ENCODE measurements at regions not wholly inside any gene's neighbourhood (a gene's known extent, or its start where the extent isn't known, plus 50 kb on each side); places are given as distances from the start of the nearest gene placed in this dataset.

DNA sequence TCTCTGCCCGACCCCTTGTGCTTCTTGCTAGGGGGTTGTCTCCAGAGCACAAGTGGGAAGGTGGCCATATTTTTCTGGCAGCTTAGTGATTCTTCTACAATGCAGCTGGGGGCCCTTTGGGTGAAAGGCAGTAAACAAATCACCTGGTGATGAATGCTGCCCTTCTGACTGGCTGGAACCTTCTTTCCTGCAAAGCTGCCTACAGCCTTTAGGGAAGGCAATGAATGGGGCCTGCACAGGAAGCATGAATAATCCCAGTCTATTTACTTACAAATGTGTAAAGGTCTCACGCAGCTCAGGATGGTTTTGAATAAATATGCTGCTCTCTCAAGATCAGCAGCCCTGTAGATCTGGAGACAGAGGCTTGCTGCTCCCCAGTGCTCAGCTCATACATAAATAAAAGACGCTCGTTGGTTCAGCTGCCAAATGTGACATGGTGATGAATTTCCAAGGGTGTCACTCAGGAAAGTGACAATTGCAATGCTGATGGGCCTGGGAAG, 289.2 kb downstream of the TDRD15 start:
- no peak overlapping the region for H3K4me3 ChIP-seq (ENCODE audit: low read length in 2 of 2)
- H2AK5ac ChIP-seq (ENCODE audit: low read depth, low read length), result no peak overlapping the region
- no peak overlapping the region for H3K4ac ChIP-seq (ENCODE audit: low read length)
- H2AFZ ChIP-seq (ENCODE audit: low read length), result no peak overlapping the region
- H3K18ac ChIP-seq (ENCODE audit: low read length), result no peak overlapping the region
- H3K14ac ChIP-seq (ENCODE audit: low read length), result no peak overlapping the region
- peaks cover 0 to 2% of the 10 kb centered on the region in 2 donors for H3K4me1 ChIP-seq (ENCODE audit: control insufficient read depth in 2 of 2, insufficient read depth in 1 of 2, low read depth in 1 of 2, low read length in 2 of 2)
- H2BK15ac ChIP-seq (ENCODE audit: low read length), result no peak overlapping the region
- H2BK5ac ChIP-seq (ENCODE audit: low read length), result no peak overlapping the region
- no peak overlapping the region for H3K27ac ChIP-seq (replicated peaks; ENCODE audit: low read length)
- no peaks in the 10 kb centered on the region for H3K79me1 ChIP-seq (ENCODE audit: low read depth, low read length)
- H3K9me3 ChIP-seq (replicated peaks in 1 of 2; ENCODE audit: control insufficient read depth in 2 of 2, insufficient read depth in 1 of 2, low read depth in 1 of 2, low read length in 2 of 2), result no peaks in the 10 kb centered on the region
- no peak overlapping the region for H2BK120ac ChIP-seq (ENCODE audit: low read depth, low read length)
- H4K91ac ChIP-seq (ENCODE audit: low read depth, low read length, poor library complexity), result no peak overlapping the region
- DNase-seq (ENCODE audit: low spot score), result no peak
- no peak overlapping the region for H2BK12ac ChIP-seq (ENCODE audit: low read length)
- H3K36me3 ChIP-seq (replicated peaks in 1 of 2; ENCODE audit: control insufficient read depth in 2 of 2, insufficient read depth in 2 of 2, low read length in 2 of 2), result no peaks in the 10 kb centered on the region
- no peak overlapping the region for H3K9ac ChIP-seq (ENCODE audit: low read depth, low read length, poor library complexity)
- no peak overlapping the region for H3K4me2 ChIP-seq (ENCODE audit: insufficient read depth, low read length, poor library complexity, severe bottlenecking)
- WGBS, 2 donors (ENCODE audit: extremely low coverage in 2 of 2, insufficient read length in 2 of 2, insufficient replicate concordance in 1 of 2), result no CpG with 5 or more reads among the region's 4 CpGs
- no peak overlapping the region for H3K23ac ChIP-seq (ENCODE audit: low read depth, low read length, poor library complexity)
- no peak overlapping the region for H4K8ac ChIP-seq (ENCODE audit: low read depth, low read length)
- H3K27me3 ChIP-seq (ENCODE audit: control insufficient read depth in 3 of 3, insufficient read depth in 3 of 3, low read depth in 1 of 3, low read length in 3 of 3), result no peaks in the 10 kb centered on the region

DNA sequence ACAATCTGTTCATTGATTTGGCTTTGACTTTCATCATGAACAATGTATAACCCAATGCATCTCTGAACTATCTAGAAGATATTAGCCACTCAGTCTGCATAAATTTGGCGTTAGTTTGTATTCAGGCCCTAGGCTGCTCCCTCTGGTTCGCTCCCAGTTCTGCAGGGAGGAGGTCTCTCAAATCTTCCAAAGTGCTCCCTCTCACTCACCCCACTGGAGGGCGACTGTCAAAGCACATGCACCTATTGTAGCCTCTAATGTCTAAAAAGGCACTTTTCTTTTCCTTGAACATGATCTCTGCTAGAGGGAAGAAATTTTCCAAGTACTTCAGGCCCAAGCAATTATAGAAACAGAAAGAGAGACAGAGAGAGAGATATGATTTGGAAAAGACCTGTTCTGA, 291.5 kb downstream of the TDRD15 start:
- no peak overlapping the region for H3K4ac ChIP-seq (ENCODE audit: low read length)
- no peaks in the 10 kb centered on the region for H3K27me3 ChIP-seq (ENCODE audit: control insufficient read depth in 3 of 3, insufficient read depth in 3 of 3, low read depth in 1 of 3, low read length in 3 of 3)
- H3K27ac ChIP-seq (replicated peaks; ENCODE audit: low read length), result no peak overlapping the region
- H4K91ac ChIP-seq (ENCODE audit: low read depth, low read length, poor library complexity), result no peak overlapping the region
- H3K9ac ChIP-seq (ENCODE audit: low read depth, low read length, poor library complexity), result no peak overlapping the region
- H3K36me3 ChIP-seq (replicated peaks in 1 of 2; ENCODE audit: control insufficient read depth in 2 of 2, insufficient read depth in 2 of 2, low read length in 2 of 2), result no peaks in the 10 kb centered on the region
- H3K14ac ChIP-seq (ENCODE audit: low read length), result no peak overlapping the region
- peaks cover 0 to 2% of the 10 kb centered on the region in 2 donors for H3K4me1 ChIP-seq (ENCODE audit: control insufficient read depth in 2 of 2, insufficient read depth in 1 of 2, low read depth in 1 of 2, low read length in 2 of 2)
- no peak overlapping the region for H3K18ac ChIP-seq (ENCODE audit: low read length)
- H2BK5ac ChIP-seq (ENCODE audit: low read length), result no peak overlapping the region
- no peak overlapping the region for H2AK5ac ChIP-seq (ENCODE audit: low read depth, low read length)
- H4K8ac ChIP-seq (ENCODE audit: low read depth, low read length), result no peak overlapping the region
- H3K4me2 ChIP-seq (ENCODE audit: insufficient read depth, low read length, poor library complexity, severe bottlenecking), result no peak overlapping the region
- H2BK120ac ChIP-seq (ENCODE audit: low read depth, low read length), result no peak overlapping the region
- no peak overlapping the region for H3K4me3 ChIP-seq (ENCODE audit: low read length in 2 of 2)
- H3K79me1 ChIP-seq (ENCODE audit: low read depth, low read length), result no peaks in the 10 kb centered on the region
- H2BK12ac ChIP-seq (ENCODE audit: low read length), result no peak overlapping the region
- WGBS, 2 donors (ENCODE audit: extremely low coverage in 2 of 2, insufficient read length in 2 of 2, insufficient replicate concordance in 1 of 2), result no CpG with 5 or more reads among the region's 3 CpGs
- H3K9me3 ChIP-seq (replicated peaks in 1 of 2; ENCODE audit: control insufficient read depth in 2 of 2, insufficient read depth in 1 of 2, low read depth in 1 of 2, low read length in 2 of 2), result no peaks in the 10 kb centered on the region
- no peak overlapping the region for H2BK15ac ChIP-seq (ENCODE audit: low read length)
- H2AFZ ChIP-seq (ENCODE audit: low read length), result no peak overlapping the region
- DNase-seq (ENCODE audit: low spot score), result no peak
- H3K23ac ChIP-seq (ENCODE audit: low read depth, low read length, poor library complexity), result no peak overlapping the region

DNA sequence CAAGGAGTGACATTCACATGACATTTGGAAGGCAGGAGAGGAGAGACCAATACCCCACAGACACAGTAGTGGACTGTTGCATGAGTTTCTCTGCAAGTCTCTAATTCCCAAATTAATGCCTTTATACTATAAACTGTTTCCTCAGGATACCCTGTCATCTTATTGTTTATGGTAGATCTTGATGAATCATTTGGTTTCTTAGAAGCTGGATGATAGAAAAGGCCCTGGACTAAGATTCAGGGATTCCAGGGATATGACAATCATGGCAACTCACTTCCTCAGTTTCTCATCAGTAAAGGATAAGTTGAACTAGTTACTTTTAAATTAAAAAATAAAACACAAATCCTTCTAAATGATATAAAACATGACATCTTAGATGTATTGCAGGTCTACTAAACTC, 292.5 kb downstream of the TDRD15 start:
- Histone ChIP-seq H3K9ac (ENCODE audit: low read depth, low read length, poor library complexity) (no peak overlapping the region), H3K4ac (ENCODE audit: low read length) (no peak overlapping the region), H2BK12ac (ENCODE audit: low read length) (no peak overlapping the region), H3K27ac (replicated peaks; ENCODE audit: low read length) (no peak overlapping the region), H3K36me3 (replicated peaks in 1 of 2; ENCODE audit: control insufficient read depth in 2 of 2, insufficient read depth in 2 of 2, low read length in 2 of 2) (no peaks in the 10 kb centered on the region), H3K9me3 (replicated peaks in 1 of 2; ENCODE audit: control insufficient read depth in 2 of 2, insufficient read depth in 1 of 2, low read depth in 1 of 2, low read length in 2 of 2) (no peaks in the 10 kb centered on the region), H4K91ac (ENCODE audit: low read depth, low read length, poor library complexity) (no peak overlapping the region), H2BK120ac (ENCODE audit: low read depth, low read length) (no peak overlapping the region), H3K23ac (ENCODE audit: low read depth, low read length, poor library complexity) (no peak overlapping the region), H4K8ac (ENCODE audit: low read depth, low read length) (no peak overlapping the region), H3K14ac (ENCODE audit: low read length) (no peak overlapping the region), H3K4me2 (ENCODE audit: insufficient read depth, low read length, poor library complexity, severe bottlenecking) (no peak overlapping the region), H3K18ac (ENCODE audit: low read length) (no peak overlapping the region), H3K27me3 (ENCODE audit: control insufficient read depth in 3 of 3, insufficient read depth in 3 of 3, low read depth in 1 of 3, low read length in 3 of 3) (no peaks in the 10 kb centered on the region), H2BK15ac (ENCODE audit: low read length) (no peak overlapping the region), H3K4me3 (ENCODE audit: low read length in 2 of 2) (no peak overlapping the region), H2BK5ac (ENCODE audit: low read length) (no peak overlapping the region), H2AK5ac (ENCODE audit: low read depth, low read length) (no peak overlapping the region), H3K4me1 (ENCODE audit: control insufficient read depth in 2 of 2, insufficient read depth in 1 of 2, low read depth in 1 of 2, low read length in 2 of 2) (peaks cover 0 to 2% of the 10 kb centered on the region in 2 donors), H2AFZ (ENCODE audit: low read length) (no peak overlapping the region), H3K79me1 (ENCODE audit: low read depth, low read length) (no peaks in the 10 kb centered on the region)
- no peak for DNase-seq (ENCODE audit: low spot score)

DNA sequence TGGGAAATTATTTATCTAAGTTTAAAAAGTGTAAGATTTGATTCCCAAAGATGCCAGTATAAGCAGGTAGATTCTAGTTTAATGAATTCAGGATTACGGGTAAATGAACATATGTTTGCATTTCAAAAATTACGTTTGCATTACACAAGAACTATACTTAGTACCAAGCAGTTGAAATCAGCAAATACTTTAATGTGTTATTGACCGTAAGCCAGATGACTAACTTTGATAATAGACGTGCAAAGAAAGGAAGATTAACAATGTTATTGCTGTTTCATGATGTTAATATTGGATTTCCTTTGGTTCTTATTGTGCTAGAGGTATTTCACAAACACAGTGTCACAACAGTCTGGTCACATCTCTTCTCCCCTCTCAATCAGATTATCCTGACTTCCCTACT, 294.7 kb downstream of the TDRD15 start:
- no peak overlapping the region for H2BK15ac ChIP-seq (ENCODE audit: low read length)
- H3K14ac ChIP-seq (ENCODE audit: low read length), result no peak overlapping the region
- no peaks in the 10 kb centered on the region for H3K79me1 ChIP-seq (ENCODE audit: low read depth, low read length)
- no peak overlapping the region for H2BK120ac ChIP-seq (ENCODE audit: low read depth, low read length)
- H3K4ac ChIP-seq (ENCODE audit: low read length), result no peak overlapping the region
- no CpG with 5 or more reads among the region's 4 CpGs for WGBS, 2 donors (ENCODE audit: extremely low coverage in 2 of 2, insufficient read length in 2 of 2, insufficient replicate concordance in 1 of 2)
- H3K9ac ChIP-seq (ENCODE audit: low read depth, low read length, poor library complexity), result no peak overlapping the region
- H3K4me1 ChIP-seq (ENCODE audit: control insufficient read depth in 2 of 2, insufficient read depth in 1 of 2, low read depth in 1 of 2, low read length in 2 of 2), result no peaks in the 10 kb centered on the region
- H4K8ac ChIP-seq (ENCODE audit: low read depth, low read length), result no peak overlapping the region
- DNase-seq (ENCODE audit: low spot score), result no peak
- no peak overlapping the region for H3K4me3 ChIP-seq (ENCODE audit: low read length in 2 of 2)
- H3K36me3 ChIP-seq (replicated peaks in 1 of 2; ENCODE audit: control insufficient read depth in 2 of 2, insufficient read depth in 2 of 2, low read length in 2 of 2), result no peaks in the 10 kb centered on the region
- H2AFZ ChIP-seq (ENCODE audit: low read length), result no peak overlapping the region
- H3K27me3 ChIP-seq (ENCODE audit: control insufficient read depth in 3 of 3, insufficient read depth in 3 of 3, low read depth in 1 of 3, low read length in 3 of 3), result no peaks in the 10 kb centered on the region
- no peak overlapping the region for H2BK12ac ChIP-seq (ENCODE audit: low read length)
- no peak overlapping the region for H4K91ac ChIP-seq (ENCODE audit: low read depth, low read length, poor library complexity)
- no peak overlapping the region for H3K4me2 ChIP-seq (ENCODE audit: insufficient read depth, low read length, poor library complexity, severe bottlenecking)
- no peak overlapping the region for H3K27ac ChIP-seq (replicated peaks; ENCODE audit: low read length)
- H3K23ac ChIP-seq (ENCODE audit: low read depth, low read length, poor library complexity), result no peak overlapping the region
- H3K18ac ChIP-seq (ENCODE audit: low read length), result no peak overlapping the region
- H3K9me3 ChIP-seq (replicated peaks in 1 of 2; ENCODE audit: control insufficient read depth in 2 of 2, insufficient read depth in 1 of 2, low read depth in 1 of 2, low read length in 2 of 2), result no peaks in the 10 kb centered on the region
- no peak overlapping the region for H2AK5ac ChIP-seq (ENCODE audit: low read depth, low read length)
- no peak overlapping the region for H2BK5ac ChIP-seq (ENCODE audit: low read length)
